Endothelial cell of umbilical vein (primary cell): ENCODE measurements at regions not wholly inside any gene's neighbourhood (a gene's known extent, or its start where the extent isn't known, plus 50 kb on each side); places are given as distances from the start of the nearest gene placed in this dataset.

Experiments
- BruUV-seq: library from RNA; stranded (reverse); fragments of 400-500 nt; replicated peaks from 2 replicates; lab custom pipeline; 2021; lab: Mats Ljungman, UMichigan
- CTCF ChIA-PET: fragments of 300-600, 350-600 bp; sonication (Branson Sonifier 250); formaldehyde crosslinking; loops from one replicate; lab custom pipeline; 2021; ENCODE audit warnings: antibody characterized with exemption, inconsistent platforms; lab: Charles Lee
- POLR2A ChIA-PET: fragments of 300-600, 350-600 bp; sonication (Branson Sonifier 250); formaldehyde crosslinking; loops from one replicate; lab custom pipeline; 2021; ENCODE audit warnings: antibody characterized with exemption, inconsistent platforms; lab: Charles Lee
- DNase-seq: peaks from one replicate; pipeline ENCODE4 v3.0.0-alpha.2; 2011; ENCODE audit warnings: low read depth, low spot score
- FAIRE-seq: peaks from 2 replicates; lab custom pipeline; 2011; peaks lifted over from hg19 to GRCh38; lab: Jason Lieb, UNC
- H2AFZ ChIP-seq: 2 replicates; pipeline ENCODE4 v1.6.0; 2012; ENCODE audit warnings: low read depth, low read length, control low read depth, inconsistent platforms
- H3K27ac ChIP-seq: 2 replicates; pipeline ENCODE4 v1.5.1; 2011; ENCODE audit warnings: low read depth, mild to moderate bottlenecking, control low read depth, low read length, moderate library complexity; ENCODE audit not compliant: insufficient read depth
- H3K27me3 ChIP-seq, 2 experiments: 2 replicates each; pipeline versions ENCODE4 v1.6.0 to v1.6.1; 2011; ENCODE audit warnings: low read length in 2 of 2, mixed read lengths in 1 of 2; ENCODE audit not compliant: control insufficient read depth in 2 of 2, insufficient read depth in 2 of 2
- H3K36me3 ChIP-seq, 2 experiments: 2 replicates in 1 of 2; 3 replicates in 1 of 2; pipeline ENCODE4 v1.5.1; 2011; ENCODE audit warnings: low read length in 2 of 2, mild to moderate bottlenecking in 1 of 2, moderate library complexity in 1 of 2; ENCODE audit not compliant: control insufficient read depth in 2 of 2, insufficient read depth in 2 of 2; ENCODE audit errors: extremely low read depth in 1 of 2
- H3K4me1 ChIP-seq: 3 replicates; pipeline ENCODE4 v1.5.1; 2011; ENCODE audit warnings: mild to moderate bottlenecking, low read length; ENCODE audit not compliant: control insufficient read depth, insufficient read depth; ENCODE audit errors: extremely low read depth
- H3K4me2 ChIP-seq: 2 replicates; pipeline ENCODE4 v1.6.1; 2011; ENCODE audit warnings: low read length, control low read depth, mixed read lengths; ENCODE audit not compliant: insufficient read depth
- H3K4me3 ChIP-seq, 3 experiments: fragments of 200-600 bp in 1 of 3; sonication (generic), shearing (Covaris generic) in 1 of 3; replicated peaks in 1 of 3; 2 replicates each; pipeline ENCODE4 v1.5.1; 2011 to 2016; ENCODE audit warnings: control low read depth in 3 of 3, low read length in 3 of 3, mild to moderate bottlenecking in 2 of 3, inconsistent platforms in 1 of 3, low read depth in 1 of 3, moderate library complexity in 1 of 3; ENCODE audit not compliant: insufficient read depth in 1 of 3
- H3K79me2 ChIP-seq: 2 replicates; pipeline ENCODE4 v1.6.0; 2012; ENCODE audit warnings: low read length, inconsistent platforms; ENCODE audit not compliant: control insufficient read depth, insufficient read depth
- H3K9ac ChIP-seq: replicated peaks from 2 replicates; pipeline ENCODE3; 2011; ENCODE audit warnings: low read length, control low read depth; ENCODE audit not compliant: insufficient read depth; ENCODE audit errors: extremely low read depth
- H3K9me1 ChIP-seq: replicated peaks from 3 replicates; pipeline ENCODE4 v1.6.0; 2011; ENCODE audit warnings: mild to moderate bottlenecking, low read length; ENCODE audit not compliant: control insufficient read depth, insufficient read depth; ENCODE audit errors: extremely low read depth
- H3K9me3 ChIP-seq: replicated peaks from 2 replicates; pipeline ENCODE4 v1.5.1; 2012; ENCODE audit warnings: low read length, inconsistent platforms; ENCODE audit not compliant: control insufficient read depth, insufficient read depth
- H4K20me1 ChIP-seq: replicated peaks from 2 replicates; pipeline ENCODE3; 2011; ENCODE audit warnings: mild to moderate bottlenecking, low read length; ENCODE audit not compliant: control insufficient read depth, insufficient read depth; ENCODE audit errors: extremely low read depth
- CTCF ChIP-seq, 2 donors: IDR thresholded peaks; 1 replicate in 1 of 2; 2 replicates in 1 of 2; pipeline ENCODE4 v1.5.1; 2011; ENCODE audit warnings: low read length in 2 of 2, mild to moderate bottlenecking in 2 of 2, moderate library complexity in 2 of 2, control low read depth in 1 of 2, inconsistent platforms in 1 of 2, low read depth in 1 of 2; ENCODE audit not compliant: insufficient read depth in 1 of 2; ENCODE audit errors: extremely low read depth in 1 of 2
- EZH2 ChIP-seq: IDR thresholded peaks from 2 replicates; pipeline ENCODE4 v1.6.1; 2012; ENCODE audit warnings: borderline replicate concordance, low read depth, mild to moderate bottlenecking, moderate library complexity, low read length, inconsistent platforms; ENCODE audit not compliant: severe bottlenecking
- FOS ChIP-seq: IDR thresholded peaks from 2 replicates; pipeline ENCODE4 v1.6.1; 2011; ENCODE audit warnings: mild to moderate bottlenecking, low read length, moderate library complexity, borderline replicate concordance; ENCODE audit not compliant: insufficient read depth
- GATA2 ChIP-seq: IDR thresholded peaks from 2 replicates; pipeline ENCODE4 v1.7.0; 2011; ENCODE audit warnings: low read depth, mild to moderate bottlenecking, moderate library complexity, mixed read lengths, low read length; ENCODE audit not compliant: insufficient read length, insufficient read depth
- JUN ChIP-seq: IDR thresholded peaks from 2 replicates; pipeline ENCODE4 v1.6.1; 2011; ENCODE audit warnings: borderline replicate concordance, low read depth; ENCODE audit not compliant: insufficient read length, insufficient read depth
- MAX ChIP-seq: IDR thresholded peaks from 2 replicates; pipeline ENCODE4 v1.6.1; 2011; ENCODE audit not compliant: insufficient read depth, insufficient read length
- MYC ChIP-seq: IDR thresholded peaks from one replicate; pipeline ENCODE4 v1.6.1; 2011; ENCODE audit warnings: mild to moderate bottlenecking, low read depth, low read length
- POLR2A ChIP-seq: IDR thresholded peaks from 2 replicates; pipeline ENCODE4 v1.6.1; 2012; ENCODE audit warnings: low read depth, mild to moderate bottlenecking, control low read depth, low read length
- POLR2AphosphoS5 ChIP-seq: IDR thresholded peaks from 2 replicates; pipeline ENCODE4 v1.6.1; 2012; ENCODE audit warnings: low read depth, mild to moderate bottlenecking, control low read depth, low read length, moderate library complexity; ENCODE audit not compliant: insufficient read depth
- dilution Hi-C: fragments of 300-500 bp; cut with MboI; formaldehyde crosslinking; loops from one replicate; pipeline ENCODE4 v1.15.0; 2019; ENCODE audit warnings: low sequenced_read_pairs; ENCODE audit not compliant: extremely low pct_ligation_motif_present
- intact Hi-C: fragments of 100-400 bp; cut with micrococcal nuclease; formaldehyde crosslinking; loops from one replicate; pipeline ENCODE4 v1.10.0; 2022

- ChIA-PET CTCF (interaction anchor here (1.4 kb wide), 1 partner anchor 9 kb away, joined by 4 read pairs; no protein-coding TSS in a partner anchor), POLR2A (no interaction called here)
- no TSS peak for BruUV-seq
- intact Hi-C loops (no loop called here), dilution Hi-C loops (no loop called here)
- Histone ChIP-seq H3K27ac (no peak overlapping the region), H3K27me3 (no peaks in the 10 kb centered on the region), H4K20me1 (no peaks in the 10 kb centered on the region), H3K79me2 (no peaks in the 10 kb centered on the region), H3K9me3 (no peaks in the 10 kb centered on the region), H3K4me3 (no peak overlapping the region), H3K4me2 (no peak overlapping the region), H2AFZ (no peak overlapping the region), H3K9me1 (no peaks in the 10 kb centered on the region), H3K36me3 (no peaks in the 10 kb centered on the region), H3K9ac (no peak overlapping the region), H3K4me1 (no peaks in the 10 kb centered on the region)
- FAIRE-seq, result no peak
- TF ChIP-seq POLR2A (no peak), MAX (no peak), JUN (no peak)
- DNase-seq, result no peak
These were observed 115.1 kb downstream of the ACKR3 start for GRCh38 chr2:236684504-236685256.

- dilution Hi-C loops (no loop called here), intact Hi-C loops (no loop called here)
- TF ChIP-seq MYC (no peak), CTCF (IDR thresholded peaks at IDR 0.05; ENCODE audit: extremely low read depth in 1 of 2, insufficient read depth in 1 of 2, low read depth in 1 of 2, low read length in 2 of 2) (no peak), MAX (no peak), FOS (no peak), POLR2A (no peak), EZH2 (no peak), JUN (no peak), GATA2 (no peak), POLR2AphosphoS5 (no peak)
- FAIRE-seq, result no peak
- Histone ChIP-seq H3K27ac (no peak overlapping the region), H3K9me1 (no peaks in the 10 kb centered on the region), H3K4me2 (no peak overlapping the region), H3K4me3 (no peak overlapping the region), H3K9ac (no peak overlapping the region), H3K9me3 (no peaks in the 10 kb centered on the region), H4K20me1 (no peaks in the 10 kb centered on the region), H3K4me1 (no peaks in the 10 kb centered on the region), H3K27me3 (no peaks in the 10 kb centered on the region), H3K79me2 (no peaks in the 10 kb centered on the region), H3K36me3 (no peaks in the 10 kb centered on the region), H2AFZ (no peak overlapping the region)
- no peak for DNase-seq
- ChIA-PET CTCF (interaction anchor here (1.4 kb wide), 1 partner anchor 9 kb away, joined by 4 read pairs; no protein-coding TSS in a partner anchor), POLR2A (no interaction called here)
- no TSS peak for BruUV-seq
These were observed 115.7 kb downstream of the ACKR3 start for GRCh38 chr2:236685361-236685760.
